HUES48 (cell line): ENCODE measurements at regions not wholly inside any gene's neighbourhood (a gene's known extent, or its start where the extent isn't known, plus 50 kb on each side); places are given as distances from the start of the nearest gene placed in this dataset.

Source experiments
- H3K27ac ChIP-seq: one replicate; pipeline ENCODE4 v1.7.0; 2013; ENCODE audit warnings: low read depth, low read length, inconsistent platforms
- H3K27me3 ChIP-seq: 2 replicates; pipeline ENCODE4 v1.6.1; 2013; ENCODE audit warnings: mild to moderate bottlenecking, low read length; ENCODE audit not compliant: control insufficient read depth, insufficient read depth
- H3K36me3 ChIP-seq: 2 replicates; pipeline ENCODE4 v1.6.1; 2013; ENCODE audit warnings: low read length; ENCODE audit not compliant: control insufficient read depth, insufficient read depth
- H3K4me1 ChIP-seq: 2 replicates; pipeline ENCODE4 v1.6.1; 2013; ENCODE audit warnings: mild to moderate bottlenecking, low read length; ENCODE audit not compliant: control insufficient read depth, insufficient read depth
- H3K4me3 ChIP-seq: 2 replicates; pipeline ENCODE4 v1.5.1; 2013; ENCODE audit warnings: mild to moderate bottlenecking, low read depth, low read length
- H3K9ac ChIP-seq: 2 replicates; pipeline ENCODE4 v1.6.1; 2013; ENCODE audit warnings: mild to moderate bottlenecking, low read depth, low read length, moderate library complexity
- H3K9me3 ChIP-seq: 2 replicates; pipeline ENCODE4 v1.6.1; 2013; ENCODE audit warnings: low read length; ENCODE audit not compliant: control insufficient read depth, insufficient read depth

GRCh38 chr16:13569986-13570385 is 350.0 kb upstream of the ERCC4 start:
- H3K27ac ChIP-seq = no peak overlapping the region
- H3K9me3 ChIP-seq = no peaks in the 10 kb centered on the region

GRCh38 chr16:13571036-13571435 is 348.9 kb upstream of the ERCC4 start:
- Histone ChIP-seq H3K27ac (no peak overlapping the region), H3K36me3 (no peaks in the 10 kb centered on the region), H3K27me3 (no peaks in the 10 kb centered on the region), H3K4me1 (no peaks in the 10 kb centered on the region), H3K4me3 (no peak overlapping the region), H3K9me3 (no peaks in the 10 kb centered on the region), H3K9ac (no peak overlapping the region)

More at GRCh38 chr16:13569986-13570385, 350.0 kb upstream of the ERCC4 start:
- Histone ChIP-seq H3K36me3 (no peaks in the 10 kb centered on the region), H3K4me3 (no peak overlapping the region), H3K4me1 (no peaks in the 10 kb centered on the region), H3K9ac (no peak overlapping the region), H3K27me3 (no peaks in the 10 kb centered on the region)

DNA sequence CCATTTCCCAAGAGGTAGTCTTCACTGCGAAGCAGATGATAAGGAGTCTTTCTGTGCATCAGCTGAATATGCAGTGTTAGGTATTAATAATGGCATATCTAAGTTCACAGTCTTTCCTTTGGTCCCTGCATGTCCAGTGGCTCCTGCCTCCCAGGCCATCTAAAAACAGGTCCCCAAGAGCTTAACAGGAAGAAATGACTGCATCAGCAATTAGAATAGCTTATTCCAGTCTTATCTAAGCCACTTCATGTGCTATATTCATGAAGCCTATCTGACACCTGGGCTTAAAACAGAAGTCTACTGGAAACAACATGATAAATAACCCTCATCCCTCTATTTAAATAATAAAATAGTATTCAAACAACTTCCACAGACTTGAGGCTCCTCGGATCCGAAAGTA is 346.1 kb upstream of the ERCC4 start:
- no peaks in the 10 kb centered on the region for H3K36me3 ChIP-seq
- no peak overlapping the region for H3K4me3 ChIP-seq
- no peaks in the 10 kb centered on the region for H3K9me3 ChIP-seq
- H3K27me3 ChIP-seq = no peaks in the 10 kb centered on the region
- no peaks in the 10 kb centered on the region for H3K4me1 ChIP-seq
- H3K9ac ChIP-seq = no peak overlapping the region
- no peak overlapping the region for H3K27ac ChIP-seq

- Histone ChIP-seq H3K4me3 (no peak overlapping the region), H3K9ac (no peak overlapping the region), H3K9me3 (no peaks in the 10 kb centered on the region)
These were observed 333.9 kb upstream of the ERCC4 start for GRCh38 chr16:13586051-13586450.

DNA sequence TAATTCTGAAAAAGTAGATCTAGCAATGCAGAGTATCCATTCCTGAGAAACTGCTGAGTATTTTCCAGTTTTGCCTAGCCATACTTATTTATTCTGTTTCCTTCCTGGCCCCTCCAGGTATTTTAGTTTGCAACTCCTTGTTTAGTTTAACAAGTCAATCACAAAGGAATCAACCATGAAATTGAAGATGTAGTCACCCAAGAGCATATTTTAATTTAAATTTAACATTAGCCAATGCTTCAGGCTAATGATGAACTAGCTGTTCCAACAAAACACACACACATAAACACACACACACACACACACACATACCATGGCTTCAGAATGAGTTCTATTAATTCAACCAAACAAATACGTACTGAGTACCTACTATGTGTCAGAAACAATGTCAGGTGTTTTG is 332.8 kb upstream of the ERCC4 start:
- no peak overlapping the region for H3K4me3 ChIP-seq
- H3K4me1 ChIP-seq = no peaks in the 10 kb centered on the region
- no peak overlapping the region for H3K9ac ChIP-seq
- no peaks in the 10 kb centered on the region for H3K9me3 ChIP-seq
- H3K36me3 ChIP-seq = no peaks in the 10 kb centered on the region
- no peak overlapping the region for H3K27ac ChIP-seq
- H3K27me3 ChIP-seq = no peaks in the 10 kb centered on the region

More at GRCh38 chr16:13586051-13586450, 333.9 kb upstream of the ERCC4 start:
- Histone ChIP-seq H3K27ac (no peak overlapping the region), H3K4me1 (no peaks in the 10 kb centered on the region), H3K36me3 (no peaks in the 10 kb centered on the region), H3K27me3 (no peaks in the 10 kb centered on the region)

DNA sequence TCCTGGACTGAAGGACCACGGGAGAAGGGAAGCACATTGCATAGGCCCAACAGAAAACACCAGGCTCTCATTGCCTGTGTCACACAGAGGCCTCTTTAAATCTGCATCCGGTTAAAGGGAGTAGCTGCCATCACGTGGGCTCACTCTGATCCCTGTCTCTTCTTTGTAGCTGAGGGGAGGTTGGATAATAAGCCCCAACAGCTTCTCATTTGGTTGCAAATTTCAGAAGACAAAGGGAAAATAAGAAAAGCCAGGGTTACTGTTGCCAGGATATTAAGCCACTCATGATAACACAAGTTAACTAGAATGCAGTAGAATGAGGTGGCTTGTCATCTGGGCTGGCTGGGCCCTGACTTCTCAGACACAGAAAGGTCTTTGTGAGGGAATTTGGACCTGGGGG is 325.1 kb upstream of the ERCC4 start:
- H3K9me3 ChIP-seq = no peaks in the 10 kb centered on the region
- H3K4me1 ChIP-seq = peaks cover 12% of the 10 kb centered on the region
- no peaks in the 10 kb centered on the region for H3K36me3 ChIP-seq
- H3K4me3 ChIP-seq = no peak overlapping the region
- peak overlapping the region; percentile 92 for H3K27ac ChIP-seq
- no peaks in the 10 kb centered on the region for H3K27me3 ChIP-seq
- no peak overlapping the region; the same call in 1 of the 2 replicates for H3K9ac ChIP-seq

DNA sequence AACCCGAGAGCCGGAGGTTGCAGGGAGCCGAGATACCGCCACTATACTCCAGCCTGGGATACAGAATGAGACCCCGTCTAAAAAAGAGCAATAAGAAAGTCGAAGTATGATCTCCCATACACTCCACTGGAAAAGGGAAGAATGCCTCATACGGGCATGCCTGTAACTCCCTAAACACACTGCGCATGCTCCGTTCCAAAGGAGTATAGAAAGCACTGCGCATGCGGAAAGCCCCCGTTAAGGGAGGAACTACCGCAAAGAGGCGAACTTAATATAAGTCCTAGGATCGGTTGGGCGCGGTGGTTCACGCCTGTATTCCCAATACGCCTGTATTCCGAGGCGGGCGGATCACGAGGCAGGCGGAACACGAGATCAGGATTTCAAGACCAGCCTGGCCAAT is 313.1 kb upstream of the ERCC4 start:
- H3K27me3 ChIP-seq = no peaks in the 10 kb centered on the region
- no peak overlapping the region for H3K4me3 ChIP-seq
- peaks cover 23% of the 10 kb centered on the region for H3K4me1 ChIP-seq
- no peaks in the 10 kb centered on the region for H3K36me3 ChIP-seq
- no peaks in the 10 kb centered on the region for H3K9me3 ChIP-seq
- H3K9ac ChIP-seq = no peak overlapping the region
- H3K27ac ChIP-seq = no peak overlapping the region

DNA sequence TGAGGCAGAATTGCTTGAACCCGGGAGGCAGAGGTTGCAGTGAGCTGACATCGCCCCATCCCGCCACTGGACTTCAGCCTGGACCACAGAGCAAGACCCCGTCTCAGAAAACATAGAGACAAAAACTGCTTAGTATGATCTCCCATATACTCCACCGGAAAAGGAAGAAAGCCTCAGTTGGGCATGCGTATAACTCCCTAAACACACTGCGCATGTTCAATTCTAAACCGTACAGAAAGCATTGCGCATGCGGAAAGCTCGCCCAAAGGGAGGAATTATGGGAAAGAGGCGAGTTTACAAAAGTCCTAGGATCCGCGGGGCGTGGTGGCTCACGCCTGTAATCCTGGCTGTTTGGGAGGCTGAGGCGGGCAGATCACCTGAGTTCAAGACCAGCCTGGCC is 312.7 kb upstream of the ERCC4 start:
- Histone ChIP-seq H3K4me1 (peaks cover 24% of the 10 kb centered on the region), H3K9ac (no peak overlapping the region), H3K27ac (no peak overlapping the region), H3K9me3 (no peaks in the 10 kb centered on the region), H3K4me3 (no peak overlapping the region), H3K27me3 (no peaks in the 10 kb centered on the region), H3K36me3 (no peaks in the 10 kb centered on the region)

DNA sequence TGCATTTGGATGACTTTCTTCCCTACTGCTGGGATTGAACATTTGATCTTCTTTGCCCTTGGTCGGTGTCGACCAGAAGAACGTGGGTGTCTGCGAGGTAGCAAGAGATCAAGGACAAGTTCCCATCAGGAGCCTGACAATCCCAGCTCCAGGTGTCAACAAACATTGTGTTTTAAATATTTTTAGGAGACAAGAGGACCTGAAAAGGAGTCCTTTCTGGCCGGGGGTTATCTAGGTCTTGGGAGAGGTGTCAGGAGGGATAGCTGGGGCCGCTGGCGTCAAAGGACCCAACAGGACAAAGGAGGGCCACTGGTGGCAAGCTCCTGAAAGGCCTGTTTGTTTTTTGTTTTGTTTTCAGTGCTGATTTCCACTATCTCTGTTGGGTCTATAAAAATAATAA is 308.4 kb upstream of the ERCC4 start:
- H3K9me3 ChIP-seq = no peaks in the 10 kb centered on the region

GRCh38 chr16:13612623-13613022 is 307.3 kb upstream of the ERCC4 start:
- H3K36me3 ChIP-seq = no peaks in the 10 kb centered on the region

More for the DNA sequence above, 308.4 kb upstream of the ERCC4 start:
- no peak overlapping the region for H3K4me3 ChIP-seq
- H3K27me3 ChIP-seq = no peaks in the 10 kb centered on the region
- H3K36me3 ChIP-seq = no peaks in the 10 kb centered on the region
- H3K4me1 ChIP-seq = peaks cover 24% of the 10 kb centered on the region
- no peak overlapping the region for H3K27ac ChIP-seq
- H3K9ac ChIP-seq = no peak overlapping the region

GRCh38 chr16:13613165-13613564 is 306.8 kb upstream of the ERCC4 start:
- H3K9me3 ChIP-seq = no peaks in the 10 kb centered on the region
- H3K4me3 ChIP-seq = no peak overlapping the region
- no peak overlapping the region for H3K9ac ChIP-seq
- H3K27me3 ChIP-seq = no peaks in the 10 kb centered on the region
- H3K36me3 ChIP-seq = no peaks in the 10 kb centered on the region
- H3K4me1 ChIP-seq = peaks cover 24% of the 10 kb centered on the region
- no peak overlapping the region for H3K27ac ChIP-seq

More at GRCh38 chr16:13612623-13613022, 307.3 kb upstream of the ERCC4 start:
- Histone ChIP-seq H3K4me1 (peaks cover 24% of the 10 kb centered on the region), H3K27me3 (no peaks in the 10 kb centered on the region), H3K9ac (no peak overlapping the region), H3K27ac (no peak overlapping the region), H3K9me3 (no peaks in the 10 kb centered on the region), H3K4me3 (no peak overlapping the region)

DNA sequence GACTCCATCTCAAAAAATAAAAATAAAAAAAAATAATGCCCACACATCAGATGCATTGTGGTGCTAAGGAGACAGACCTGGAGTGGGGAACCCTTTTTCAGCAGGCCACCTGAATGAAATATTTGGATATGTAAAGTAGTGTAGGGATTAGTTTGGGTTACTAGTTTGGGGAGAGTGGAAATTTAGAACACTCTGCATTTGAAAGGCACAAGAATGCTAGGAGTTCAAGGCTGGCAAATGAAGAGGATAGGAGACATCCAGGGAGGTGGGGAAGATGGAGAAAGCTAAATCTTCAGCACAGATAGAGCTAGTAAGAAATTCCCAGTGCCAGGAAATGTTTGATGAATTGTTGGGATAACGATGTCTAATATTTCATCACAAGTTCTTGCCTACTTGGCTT is 298.3 kb upstream of the ERCC4 start:
- peak overlapping the region; percentile 19; the same call in 1 of the 2 replicates for H3K4me3 ChIP-seq
- no peaks in the 10 kb centered on the region for H3K36me3 ChIP-seq
- H3K27ac ChIP-seq = peak overlapping the region; percentile 56
- peaks cover 7% of the 10 kb centered on the region; the same call in 1 of the 2 replicates for H3K9me3 ChIP-seq
- no peak overlapping the region for H3K9ac ChIP-seq
- no peaks in the 10 kb centered on the region for H3K27me3 ChIP-seq
- peaks cover 8% of the 10 kb centered on the region for H3K4me1 ChIP-seq
